ENCODE measurements at regions not wholly inside any gene's neighbourhood (a gene's known extent, or its start where the extent isn't known, plus 50 kb on each side); places are given as distances from the start of the nearest gene placed in this dataset.

DNA sequence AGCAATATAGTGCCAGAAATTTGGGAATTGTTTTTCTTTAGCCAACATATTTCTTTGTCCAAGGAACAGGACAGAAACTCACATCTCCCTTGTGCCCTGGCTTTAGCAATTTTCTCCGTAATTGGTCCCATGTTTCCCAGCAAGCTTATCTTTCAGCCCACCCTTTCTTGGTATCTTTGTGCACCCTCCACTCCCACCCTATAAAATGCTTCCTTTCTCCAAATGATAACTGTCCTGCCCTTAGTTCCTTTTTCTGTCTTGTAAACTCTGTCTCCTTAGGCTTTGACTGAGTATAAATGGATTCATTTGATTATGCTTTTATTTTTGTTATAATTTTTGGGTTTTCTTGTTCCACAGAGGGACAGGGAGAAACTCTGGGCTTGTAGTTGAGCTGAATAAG, 442.8 kb downstream of the ATP23 start:
- TF ChIP-seq NFIC (IDR thresholded peaks at IDR 0.05) = no peak
- no peak for TF ChIP-seq RAD21 (IDR thresholded peaks at IDR 0.05; ENCODE audit: low read depth)
- TF ChIP-seq, protein P1, sequence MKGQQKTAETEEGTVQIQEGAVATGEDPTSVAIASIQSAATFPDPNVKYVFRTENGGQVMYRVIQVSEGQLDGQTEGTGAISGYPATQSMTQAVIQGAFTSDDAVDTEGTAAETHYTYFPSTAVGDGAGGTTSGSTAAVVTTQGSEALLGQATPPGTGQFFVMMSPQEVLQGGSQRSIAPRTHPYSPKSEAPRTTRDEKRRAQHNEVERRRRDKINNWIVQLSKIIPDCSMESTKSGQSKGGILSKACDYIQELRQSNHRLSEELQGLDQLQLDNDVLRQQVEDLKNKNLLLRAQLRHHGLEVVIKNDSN (IDR thresholded peaks at IDR 0.05) = no peak
- no peak for TF ChIP-seq EGR1 (IDR thresholded peaks at IDR 0.05)
- TF ChIP-seq, protein P2, sequence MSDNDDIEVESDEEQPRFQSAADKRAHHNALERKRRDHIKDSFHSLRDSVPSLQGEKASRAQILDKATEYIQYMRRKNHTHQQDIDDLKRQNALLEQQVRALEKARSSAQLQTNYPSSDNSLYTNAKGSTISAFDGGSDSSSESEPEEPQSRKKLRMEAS (IDR thresholded peaks at IDR 0.05) = no peak
- TF ChIP-seq, protein P3, sequence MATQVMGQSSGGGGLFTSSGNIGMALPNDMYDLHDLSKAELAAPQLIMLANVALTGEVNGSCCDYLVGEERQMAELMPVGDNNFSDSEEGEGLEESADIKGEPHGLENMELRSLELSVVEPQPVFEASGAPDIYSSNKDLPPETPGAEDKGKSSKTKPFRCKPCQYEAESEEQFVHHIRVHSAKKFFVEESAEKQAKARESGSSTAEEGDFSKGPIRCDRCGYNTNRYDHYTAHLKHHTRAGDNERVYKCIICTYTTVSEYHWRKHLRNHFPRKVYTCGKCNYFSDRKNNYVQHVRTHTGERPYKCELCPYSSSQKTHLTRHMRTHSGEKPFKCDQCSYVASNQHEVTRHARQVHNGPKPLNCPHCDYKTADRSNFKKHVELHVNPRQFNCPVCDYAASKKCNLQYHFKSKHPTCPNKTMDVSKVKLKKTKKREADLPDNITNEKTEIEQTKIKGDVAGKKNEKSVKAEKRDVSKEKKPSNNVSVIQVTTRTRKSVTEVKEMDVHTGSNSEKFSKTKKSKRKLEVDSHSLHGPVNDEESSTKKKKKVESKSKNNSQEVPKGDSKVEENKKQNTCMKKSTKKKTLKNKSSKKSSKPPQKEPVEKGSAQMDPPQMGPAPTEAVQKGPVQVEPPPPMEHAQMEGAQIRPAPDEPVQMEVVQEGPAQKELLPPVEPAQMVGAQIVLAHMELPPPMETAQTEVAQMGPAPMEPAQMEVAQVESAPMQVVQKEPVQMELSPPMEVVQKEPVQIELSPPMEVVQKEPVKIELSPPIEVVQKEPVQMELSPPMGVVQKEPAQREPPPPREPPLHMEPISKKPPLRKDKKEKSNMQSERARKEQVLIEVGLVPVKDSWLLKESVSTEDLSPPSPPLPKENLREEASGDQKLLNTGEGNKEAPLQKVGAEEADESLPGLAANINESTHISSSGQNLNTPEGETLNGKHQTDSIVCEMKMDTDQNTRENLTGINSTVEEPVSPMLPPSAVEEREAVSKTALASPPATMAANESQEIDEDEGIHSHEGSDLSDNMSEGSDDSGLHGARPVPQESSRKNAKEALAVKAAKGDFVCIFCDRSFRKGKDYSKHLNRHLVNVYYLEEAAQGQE (IDR thresholded peaks at IDR 0.05; ENCODE audit: low read depth) = no peak
- TF ChIP-seq TEAD4 (IDR thresholded peaks at IDR 0.05) = no peak
- no peak for TF ChIP-seq CREB1 (IDR thresholded peaks at IDR 0.05; ENCODE audit: low read depth)
- TF ChIP-seq FOXM1 (IDR thresholded peaks at IDR 0.05; ENCODE audit: borderline replicate concordance, low read depth) = no peak
- TF ChIP-seq EP300 (IDR thresholded peaks at IDR 0.05; ENCODE audit: borderline replicate concordance) = no peak
- TF ChIP-seq TAF1 (IDR thresholded peaks at IDR 0.05; ENCODE audit: low read depth) = no peak
- no peak for TF ChIP-seq CEBPB (IDR thresholded peaks at IDR 0.05)

Data from Ishikawa (cell line).